K562 (cell line): ENCODE measurements at regions not wholly inside any gene's neighbourhood (a gene's known extent, or its start where the extent isn't known, plus 50 kb on each side); places are given as distances from the start of the nearest gene placed in this dataset.

Source experiments
- C11orf30 ChIP-seq: fragments of 450-650 bp; IDR thresholded peaks from 2 replicates; pipeline ENCODE4 v1.6.1; 2016; ENCODE audit warnings: low read depth, mild to moderate bottlenecking
- HDAC1 ChIP-seq, 2 experiments: fragments of 450-650 bp; IDR thresholded peaks; 2 replicates each; pipeline ENCODE4 v1.6.1; 2016 to 2017; ENCODE audit warnings: inconsistent platforms in 1 of 2, mild to moderate bottlenecking in 1 of 2, moderate library complexity in 1 of 2
- KLF16 ChIP-seq: IDR thresholded peaks from 2 replicates; pipeline ENCODE4 v1.6.1; 2016; ENCODE audit warnings: antibody characterized with exemption
- MAFG ChIP-seq: fragments of 450-650 bp; conservative IDR thresholded peaks from 2 replicates; pipeline ENCODE4 v1.6.1; 2016; ENCODE audit warnings: missing genetic modification characterization, missing compliant biosample characterization
- MYC ChIP-seq, 2 experiments: fragments of 250-450 bp in 1 of 2; sonication (Bioruptor Pico) in 1 of 2; IDR thresholded peaks; 2 replicates each; pipeline versions ENCODE4 v1.5.1 to v1.6.1; 2012 to 2021; ENCODE audit warnings: low read depth in 2 of 2, borderline replicate concordance in 1 of 2, improper control_type of control experiment in 1 of 2, low read length in 1 of 2, mild to moderate bottlenecking in 1 of 2, moderate library complexity in 1 of 2
- NRF1 ChIP-seq, 2 experiments: fragments of 450-650 bp; IDR thresholded peaks in 1 of 2; conservative IDR thresholded peaks in 1 of 2; 2 replicates each; pipeline ENCODE4 v1.6.1; 2014; ENCODE audit warnings: mild to moderate bottlenecking in 2 of 2
- PKNOX1 ChIP-seq: fragments of 450-650 bp; IDR thresholded peaks from 2 replicates; pipeline ENCODE4 v1.6.1; 2016
- SRF ChIP-seq, 2 experiments: fragments of 250-450, 450-650 bp in 1 of 2; sonication (Bioruptor Pico) in 1 of 2; sonication (generic) in 1 of 2; formaldehyde crosslinking; IDR thresholded peaks; 2 replicates each; pipeline versions ENCODE4 v1.5.0 to v1.5.1; 2020 to 2022; ENCODE audit warnings: mild to moderate bottlenecking in 1 of 2, missing genetic modification reagents in 1 of 2
- TEAD1 ChIP-seq, 2 experiments: fragments of 450-650 bp in 1 of 2; sonication (generic) in 1 of 2; formaldehyde crosslinking; IDR thresholded peaks; 2 replicates each; pipeline versions ENCODE4 v1.4.0 to v1.8.0; 2020 to 2022; ENCODE audit warnings: mild to moderate bottlenecking in 2 of 2, missing genetic modification reagents in 1 of 2
- TFAP4 ChIP-seq: sonication (generic); formaldehyde crosslinking; IDR thresholded peaks from 2 replicates; pipeline ENCODE4 v1.8.0; 2022; ENCODE audit warnings: missing genetic modification reagents, mild to moderate bottlenecking, moderate library complexity, borderline replicate concordance
- YY1 ChIP-seq, 3 experiments: IDR thresholded peaks; 2 replicates each; pipeline ENCODE4 v1.6.1; 2011; ENCODE audit warnings: low read length in 2 of 3, mild to moderate bottlenecking in 2 of 3, moderate library complexity in 2 of 3, borderline replicate concordance in 1 of 3, control low read depth in 1 of 3, low read depth in 1 of 3; ENCODE audit not compliant: insufficient read depth in 3 of 3, insufficient replicate concordance in 2 of 3, control insufficient read depth in 1 of 3, insufficient read length in 1 of 3; ENCODE audit errors: extremely low read depth in 1 of 3
- ZHX1 ChIP-seq: fragments of 150-350 bp; conservative IDR thresholded peaks from 2 replicates; pipeline ENCODE4 v1.6.1; 2014; ENCODE audit warnings: low read length
- ZNF3 ChIP-seq: fragments of 250-450 bp; sonication (Bioruptor Pico); IDR thresholded peaks from 2 replicates; pipeline ENCODE4 v1.5.0; 2021; ENCODE audit warnings: mild to moderate bottlenecking, moderate library complexity
- ZNF445 ChIP-seq: fragments of 250-450 bp; sonication (Bioruptor Pico); IDR thresholded peaks from 2 replicates; pipeline ENCODE4 v1.4.0; 2020; ENCODE audit warnings: low read depth, mild to moderate bottlenecking, moderate library complexity
- ZNF592 ChIP-seq: fragments of 450-650 bp; IDR thresholded peaks from 2 replicates; pipeline ENCODE4 v1.6.1; 2017; ENCODE audit warnings: antibody characterized with exemption, mild to moderate bottlenecking

DNA sequence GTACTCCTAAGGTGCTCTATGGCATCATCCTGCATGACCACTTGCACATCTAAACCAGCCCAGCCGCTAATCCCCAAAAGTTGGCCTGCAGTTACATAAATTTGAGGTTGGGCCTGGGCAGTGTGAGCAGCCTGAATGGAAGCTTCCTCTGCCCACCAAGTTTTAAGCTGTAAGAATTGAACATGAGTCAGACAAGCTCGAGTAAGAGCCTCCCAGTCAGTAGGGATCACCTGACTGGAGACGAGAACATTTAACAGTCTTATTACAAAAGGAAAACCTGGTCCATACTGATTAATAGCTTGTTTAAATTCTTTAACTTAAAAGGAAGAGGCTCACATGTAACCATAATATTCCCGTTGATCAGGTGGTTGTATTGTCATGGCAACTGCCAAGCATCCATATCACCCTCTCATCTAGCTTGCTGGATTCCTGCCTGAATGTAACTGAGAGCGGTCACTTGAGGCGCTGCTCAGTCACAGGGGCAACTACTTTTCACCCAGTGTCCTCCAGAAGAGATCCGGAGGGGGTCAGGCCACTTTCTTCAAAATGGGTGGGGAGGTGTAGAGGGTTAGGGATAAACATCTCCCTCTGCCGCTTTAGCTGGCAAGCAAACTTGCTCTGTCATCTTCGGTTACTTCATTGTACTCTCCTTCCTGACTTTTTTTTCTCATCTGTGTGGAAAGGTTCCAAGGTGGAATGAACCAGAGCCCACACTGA, 56.6 kb upstream of the WDR1 start (continued):
- TF ChIP-seq MYC (IDR thresholded peaks at IDR 0.05; ENCODE audit: low read depth, low read length): no peak; the same call in 1 of the 2 replicates
- 0 out of 2 replicates have a peak, but pooled peaks have one; percentile 4 for TF ChIP-seq MYC (CRISPR knock-in tag; IDR thresholded peaks at IDR 0.05; ENCODE audit: borderline replicate concordance, low read depth)
- no peak for TF ChIP-seq ZNF3 (CRISPR knock-in tag)
- TF ChIP-seq KLF16: peak; percentile 70; the same call in 1 of the 2 replicates
- peak in 1 of 2 experiments; percentile 50; a peak in 1 of 4 replicates for TF ChIP-seq SRF (CRISPR knock-in tag; IDR thresholded peaks at IDR 0.05)
- TF ChIP-seq ZNF445 (CRISPR knock-in tag): no peak
- peak; percentile 91 for TF ChIP-seq MAFG (tag)
- TF ChIP-seq TEAD1 (CRISPR knock-in tag; IDR thresholded peaks at IDR 0.05): peak; percentile 51 to 94; a peak in 3 of 4 replicates
- peak; percentile 97 for TF ChIP-seq ZNF592
- TF ChIP-seq YY1 (IDR thresholded peaks at IDR 0.05; ENCODE audit: borderline replicate concordance in 1 of 3, control insufficient read depth in 1 of 3, extremely low read depth in 1 of 3, insufficient read depth in 3 of 3, insufficient read length in 1 of 3, insufficient replicate concordance in 2 of 3, low read depth in 1 of 3, low read length in 2 of 3): peak in 1 of 3 experiments; percentile 65
- peak; percentile 29 to 35; a peak in 2 of 4 replicates for TF ChIP-seq NRF1 (conservative IDR thresholded peaks at IDR 0.05 in 1 of 2, IDR thresholded peaks at IDR 0.05 in 1 of 2)
- peak; percentile 81 for TF ChIP-seq TFAP4 (CRISPR knock-in tag)
- TF ChIP-seq C11orf30: peak; percentile 95
- TF ChIP-seq HDAC1 (IDR thresholded peaks at IDR 0.05): peak in 1 of 2 experiments; percentile 59; a peak in 1 of 4 replicates
- peak; percentile 59; the same call in 1 of the 2 replicates for TF ChIP-seq PKNOX1
- TF ChIP-seq ZHX1: no peak
